B cell (primary cell): ENCODE measurements at regions not wholly inside any gene's neighbourhood (a gene's known extent, or its start where the extent isn't known, plus 50 kb on each side); places are given as distances from the start of the nearest gene placed in this dataset.

Source experiments
- ATAC-seq: fragments of 200-7000 bp; cut with Tn5 transposase; one replicate; pipeline ENCODE4 v1.10.0; 2021; ENCODE audit warnings: low read depth, mild to moderate bottlenecking, moderate number of reproducible peaks, moderate library complexity
- CTCF ChIA-PET: fragments of 350-600 bp; sonication (Branson Sonifier 250); formaldehyde crosslinking; loops from one replicate; lab custom pipeline; 2021; ENCODE audit warnings: antibody characterized with exemption, inconsistent platforms; lab: Charles Lee
- POLR2A ChIA-PET: fragments of 350-600 bp; sonication (Branson Sonifier 250); formaldehyde crosslinking; loops from one replicate; lab custom pipeline; 2021; ENCODE audit warnings: antibody characterized with exemption; lab: Charles Lee
- DNase-seq: peaks from one replicate; pipeline ENCODE4 v3.0.0; 2013
- H2AFZ ChIP-seq: 2 replicates; pipeline ENCODE4 v1.6.1; 2012; ENCODE audit warnings: mild to moderate bottlenecking, low read depth, low read length; ENCODE audit not compliant: insufficient read depth, poor library complexity, severe bottlenecking
- H3K27ac ChIP-seq, 2 donors: 1 replicate in 1 of 2; 2 replicates in 1 of 2; pipeline ENCODE4 v1.5.1; 2012 to 2013; ENCODE audit warnings: low read length in 2 of 2, mild to moderate bottlenecking in 2 of 2, moderate library complexity in 1 of 2
- H3K27me3 ChIP-seq, 4 experiments: fragments of 200-600 bp in 1 of 4; sonication (generic) in 1 of 4; replicated peaks in 1 of 4; 1 replicate in 2 of 4; 2 replicates in 2 of 4; pipeline versions ENCODE4 v1.6.1 to v1.7.0; 2013 to 2016; ENCODE audit warnings: low read length in 3 of 4, mild to moderate bottlenecking in 2 of 4, mixed read lengths in 1 of 4, moderate library complexity in 1 of 4; ENCODE audit not compliant: insufficient read depth in 4 of 4, control insufficient read depth in 3 of 4; ENCODE audit errors: control extremely low read depth in 1 of 4
- H3K36me3 ChIP-seq, 2 experiments: replicated peaks in 1 of 2; 1 replicate in 1 of 2; 2 replicates in 1 of 2; pipeline versions ENCODE4 v1.6.1 to v1.7.1; 2013; ENCODE audit warnings: low read length in 1 of 2; ENCODE audit not compliant: insufficient read depth in 2 of 2, control insufficient read depth in 1 of 2; ENCODE audit errors: control extremely low read depth in 1 of 2, extremely low read depth in 1 of 2
- H3K4me1 ChIP-seq, 2 donors: fragments of 200-600 bp in 1 of 2; sonication (generic) in 1 of 2; 1 replicate in 1 of 2; 2 replicates in 1 of 2; pipeline versions ENCODE4 v1.5.1 to v1.6.1; 2013 to 2017; ENCODE audit warnings: low read length in 2 of 2; ENCODE audit not compliant: control insufficient read depth in 2 of 2, insufficient read depth in 2 of 2
- H3K4me2 ChIP-seq: replicated peaks from 2 replicates; pipeline ENCODE3; 2012; ENCODE audit warnings: mild to moderate bottlenecking, low read depth, low read length; ENCODE audit not compliant: poor library complexity, severe bottlenecking
- H3K4me3 ChIP-seq, 5 experiments: fragments of 200-600 bp in 1 of 5; sonication (generic) in 1 of 5; 1 replicate in 3 of 5; 2 replicates in 2 of 5; pipeline versions ENCODE4 v1.5.1 to v1.7.0; 2011 to 2016; ENCODE audit warnings: low read length in 4 of 5, mild to moderate bottlenecking in 4 of 5, low read depth in 2 of 5, control low read depth in 1 of 5, moderate library complexity in 1 of 5; ENCODE audit not compliant: insufficient read depth in 1 of 5; ENCODE audit errors: control extremely low read depth in 1 of 5, extremely low read depth in 1 of 5
- H3K79me2 ChIP-seq: fragments of 200-600 bp; sonication (generic); one replicate; pipeline ENCODE4 v1.6.0; 2016; ENCODE audit warnings: low read length; ENCODE audit not compliant: control insufficient read depth, insufficient read depth
- H3K9ac ChIP-seq: fragments of 200-600 bp; sonication (generic); 2 replicates; pipeline ENCODE4 v1.6.1; 2017; ENCODE audit warnings: mild to moderate bottlenecking, low read length, moderate library complexity
- H3K9me3 ChIP-seq, 3 donors: one replicate each; pipeline versions ENCODE4 v1.6.1 to v1.7.1; 2013; ENCODE audit warnings: low read length in 2 of 3; ENCODE audit not compliant: control insufficient read depth in 2 of 3, insufficient read depth in 1 of 3; ENCODE audit errors: control extremely low read depth in 1 of 3
- H4K20me1 ChIP-seq: 2 replicates; pipeline ENCODE4 v1.6.0; 2012; ENCODE audit warnings: mild to moderate bottlenecking, low read length; ENCODE audit not compliant: insufficient read depth, control insufficient read depth, poor library complexity, severe bottlenecking
- H3K27ac Mint-ChIP-seq: one replicate; pipeline ENCODE4 v1.8.0; 2021; ENCODE audit warnings: mixed read lengths
- H3K27me3 Mint-ChIP-seq: one replicate; pipeline ENCODE4 v1.8.0; 2021; ENCODE audit warnings: mixed read lengths
- H3K4me1 Mint-ChIP-seq: one replicate; pipeline ENCODE4 v1.8.0; 2021; ENCODE audit warnings: mixed read lengths
- H3K4me3 Mint-ChIP-seq: one replicate; pipeline ENCODE4 v1.8.0; 2021; ENCODE audit warnings: mixed read lengths
- H3K9me3 Mint-ChIP-seq: one replicate; pipeline ENCODE4 v1.8.0; 2022; ENCODE audit warnings: mixed read lengths; ENCODE audit not compliant: insufficient read depth
- CTCF ChIP-seq: fragments of 200-600 bp; IDR thresholded peaks from one replicate; pipeline ENCODE4 v1.8.0; 2022; ENCODE audit warnings: antibody characterized with exemption, mild to moderate bottlenecking
- EZH2 ChIP-seq: IDR thresholded peaks from 2 replicates; pipeline ENCODE4 v1.6.1; 2012; ENCODE audit warnings: borderline replicate concordance, low read depth, mild to moderate bottlenecking, moderate library complexity, low read length; ENCODE audit not compliant: insufficient read depth, poor library complexity, severe bottlenecking
- WGBS: methylation state at CpG from one replicate; pipeline ENCODE4 v1.1.5; 2013; ENCODE audit warnings: missing lambda C conversion rate; ENCODE audit not compliant: insufficient coverage; 5-methylcytosine and 5-hydroxymethylcytosine counted together
- intact Hi-C: fragments of 100-400 bp; cut with micrococcal nuclease; formaldehyde crosslinking; loops from one replicate; pipeline ENCODE4 v1.10.0; 2022

GRCh38 chr15:94162939-94163338, 68.4 kb upstream of the MCTP2 start:
- Mint-ChIP-seq H3K27ac (no peak overlapping the region), H3K27me3 (no peaks in the 10 kb centered on the region), H3K9me3 (peaks cover 2% of the 10 kb centered on the region), H3K4me1 (peaks cover 1% of the 10 kb centered on the region), H3K4me3 (no peak overlapping the region)
- H3K27me3 ChIP-seq: peaks cover 0 to 11% (median 0%) of the 10 kb centered on the region in 4 experiments
- no peak for ATAC-seq
- H3K27ac ChIP-seq: no peak overlapping the region
- no peak overlapping the region for H3K9ac ChIP-seq
- H4K20me1 ChIP-seq: no peaks in the 10 kb centered on the region
- WGBS: 100% methylated on average over 2 of the region's 5 CpGs
- no peak overlapping the region for H3K4me2 ChIP-seq
- DNase-seq: no peak
- H3K36me3 ChIP-seq: no peaks in the 10 kb centered on the region
- H3K4me1 ChIP-seq: no peaks in the 10 kb centered on the region
- H3K79me2 ChIP-seq: no peaks in the 10 kb centered on the region
- no peak overlapping the region for H2AFZ ChIP-seq
- no peak overlapping the region for H3K4me3 ChIP-seq
- intact Hi-C loops: no loop called here
- ChIA-PET CTCF (interaction anchor here (1.0 to 12.1 kb wide), 16 partner anchors 11 to 184 kb away, joined by 3 to 511 read pairs (median 10); partner anchors contain the start of gene MCTP2), POLR2A (no interaction called here)
- no peak for TF ChIP-seq EZH2
- TF ChIP-seq CTCF: no peak
- peaks cover 0 to 4% (median 0%) of the 10 kb centered on the region in 3 donors for H3K9me3 ChIP-seq

DNA sequence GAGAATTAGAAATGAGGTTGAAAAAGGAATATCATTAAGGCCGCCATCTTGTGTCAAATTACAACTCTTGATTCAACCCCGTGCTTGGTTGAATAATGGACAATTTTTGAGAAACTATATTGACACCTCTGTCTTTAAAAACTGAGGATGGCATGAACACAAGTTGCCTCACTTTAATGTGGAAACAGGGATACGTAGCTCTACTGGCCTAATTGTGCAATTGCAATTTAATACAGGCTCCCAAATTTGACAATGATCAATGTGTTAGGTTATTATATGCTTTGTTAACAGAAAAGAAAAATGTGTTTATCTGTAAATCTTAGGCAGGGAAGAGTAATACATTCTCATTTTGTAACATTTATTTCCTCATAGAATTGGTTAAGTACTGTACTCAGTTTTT, 77.1 kb upstream of the MCTP2 start:
- H3K4me1 Mint-ChIP-seq: no peaks in the 10 kb centered on the region
- H3K27ac Mint-ChIP-seq: no peak overlapping the region
- intact Hi-C loops: no loop called here
- ATAC-seq (no peak), DNase-seq (no peak)
- Histone ChIP-seq H3K27me3 (peaks cover 0 to 6% (median 0%) of the 10 kb centered on the region in 4 experiments), H3K79me2 (no peaks in the 10 kb centered on the region), H3K27ac (no peak overlapping the region), H3K4me3 (no peak overlapping the region), H3K9ac (no peak overlapping the region), H4K20me1 (no peaks in the 10 kb centered on the region), H3K4me1 (no peaks in the 10 kb centered on the region), H3K36me3 (no peaks in the 10 kb centered on the region), H2AFZ (no peak overlapping the region), H3K9me3 (no peaks in the 10 kb centered on the region), H3K4me2 (no peak overlapping the region)
- WGBS: 90% methylated on average over 2 of the region's 3 CpGs
- H3K4me3 Mint-ChIP-seq: no peak overlapping the region
- POLR2A ChIA-PET: no interaction called here
- no peaks in the 10 kb centered on the region for H3K9me3 Mint-ChIP-seq
- H3K27me3 Mint-ChIP-seq: peaks cover 20% of the 10 kb centered on the region
- CTCF ChIA-PET: interaction anchor here (1.4 to 1.6 kb wide), 2 partner anchors 10 to 170 kb away, joined by 5 read pairs; no protein-coding TSS in a partner anchor
- no peak for TF ChIP-seq EZH2
- TF ChIP-seq CTCF: no peak
